ENCODE measurements at regions not wholly inside any gene's neighbourhood (a gene's known extent, or its start where the extent isn't known, plus 50 kb on each side); places are given as distances from the start of the nearest gene placed in this dataset.

DNA sequence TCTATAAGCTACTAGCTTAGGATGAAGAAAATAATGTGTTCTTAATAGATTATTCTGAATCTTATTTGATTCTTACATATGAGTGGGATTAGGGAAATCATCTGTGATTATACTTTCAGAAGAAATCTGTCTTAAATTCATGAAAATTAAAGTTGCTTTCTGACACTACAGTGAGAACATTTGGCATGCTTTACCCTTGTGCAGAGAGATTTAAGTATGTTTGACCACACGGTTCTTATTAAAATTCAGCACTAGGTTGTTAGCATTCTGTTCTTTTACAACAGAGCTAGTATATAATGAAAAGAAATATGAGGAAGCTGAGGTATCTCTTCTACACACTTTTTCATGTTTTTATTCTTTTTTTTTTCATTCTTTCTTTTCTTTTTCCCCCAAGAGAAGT is 2723.9 kb downstream of the PCDH9 start:
- Histone ChIP-seq H3K9me3 (ENCODE audit: control insufficient read depth, low read depth, low read length) (no peaks in the 10 kb centered on the region), H2BK12ac (ENCODE audit: insufficient read length, low read depth, low read length) (no peak overlapping the region), H4K5ac (ENCODE audit: insufficient read length, low read depth, low read length) (no peak overlapping the region), H4K91ac (ENCODE audit: insufficient read length, low read depth, low read length) (no peak overlapping the region), H3K4me2 (ENCODE audit: insufficient read depth, insufficient read length, low read length) (no peak overlapping the region), H3K14ac (ENCODE audit: insufficient read depth, low read length) (no peak overlapping the region), H2BK5ac (ENCODE audit: insufficient read length, low read length) (no peak overlapping the region), H4K8ac (replicated peaks; ENCODE audit: insufficient read length, low read depth, low read length) (no peak overlapping the region), H3K79me2 (ENCODE audit: insufficient read depth, low read length) (no peaks in the 10 kb centered on the region), H2AK5ac (ENCODE audit: insufficient read length, low read length) (no peak overlapping the region), H3K27ac (ENCODE audit: insufficient read length, low read depth, low read length) (no peak overlapping the region), H3K4ac (ENCODE audit: low read depth, low read length) (no peak overlapping the region), H3K23me2 (ENCODE audit: insufficient read length, low read depth, low read length, poor library complexity, severe bottlenecking) (no peaks in the 10 kb centered on the region), H2BK120ac (ENCODE audit: low read depth, low read length, poor library complexity, severe bottlenecking) (no peak overlapping the region), H4K20me1 (ENCODE audit: control insufficient read depth, insufficient read depth, insufficient read length) (no peaks in the 10 kb centered on the region), H3K23ac (ENCODE audit: insufficient read length, low read depth, low read length) (no peak overlapping the region), H3T11ph (ENCODE audit: low read length) (no peak overlapping the region), H3K9ac (ENCODE audit: extremely low read depth, insufficient read length, low read length) (no peak overlapping the region), H2AFZ (ENCODE audit: low read length) (no peak overlapping the region), H3K27me3 (ENCODE audit: insufficient read depth, low read length) (no peaks in the 10 kb centered on the region), H2BK20ac (ENCODE audit: low read depth, low read length, poor library complexity, severe bottlenecking) (no peak overlapping the region), H2BK15ac (ENCODE audit: low read depth, low read length) (no peak overlapping the region), H3K4me1 (ENCODE audit: insufficient read depth, low read length) (no peaks in the 10 kb centered on the region), H3K56ac (ENCODE audit: insufficient read length, low read depth, low read length) (no peak overlapping the region), H3K18ac (ENCODE audit: insufficient read length, low read depth, low read length) (no peak overlapping the region), H3K79me1 (ENCODE audit: insufficient read depth, low read depth, low read length, poor library complexity, severe bottlenecking) (no peaks in the 10 kb centered on the region)
- no peaks in the 10 kb centered on the region for H3K4me1 Mint-ChIP-seq
- peaks cover 0 to 8% (median 0%) of the 10 kb centered on the region in 3 experiments; a peak in 3 of 7 replicates for H3K36me3 Mint-ChIP-seq (ENCODE audit: insufficient read depth in 1 of 3, low read depth in 3 of 3)
- DNase-seq, result no peak
- H3K9me3 Mint-ChIP-seq, result no peaks in the 10 kb centered on the region; a peak in 1 of 5 replicates
- no peak overlapping the region for H3K27ac Mint-ChIP-seq
- TF ChIP-seq, protein P1, sequence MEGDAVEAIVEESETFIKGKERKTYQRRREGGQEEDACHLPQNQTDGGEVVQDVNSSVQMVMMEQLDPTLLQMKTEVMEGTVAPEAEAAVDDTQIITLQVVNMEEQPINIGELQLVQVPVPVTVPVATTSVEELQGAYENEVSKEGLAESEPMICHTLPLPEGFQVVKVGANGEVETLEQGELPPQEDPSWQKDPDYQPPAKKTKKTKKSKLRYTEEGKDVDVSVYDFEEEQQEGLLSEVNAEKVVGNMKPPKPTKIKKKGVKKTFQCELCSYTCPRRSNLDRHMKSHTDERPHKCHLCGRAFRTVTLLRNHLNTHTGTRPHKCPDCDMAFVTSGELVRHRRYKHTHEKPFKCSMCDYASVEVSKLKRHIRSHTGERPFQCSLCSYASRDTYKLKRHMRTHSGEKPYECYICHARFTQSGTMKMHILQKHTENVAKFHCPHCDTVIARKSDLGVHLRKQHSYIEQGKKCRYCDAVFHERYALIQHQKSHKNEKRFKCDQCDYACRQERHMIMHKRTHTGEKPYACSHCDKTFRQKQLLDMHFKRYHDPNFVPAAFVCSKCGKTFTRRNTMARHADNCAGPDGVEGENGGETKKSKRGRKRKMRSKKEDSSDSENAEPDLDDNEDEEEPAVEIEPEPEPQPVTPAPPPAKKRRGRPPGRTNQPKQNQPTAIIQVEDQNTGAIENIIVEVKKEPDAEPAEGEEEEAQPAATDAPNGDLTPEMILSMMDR (conservative IDR thresholded peaks at IDR 0.05), result no peak
- H3K4me3 Mint-ChIP-seq, result no peak overlapping the region
- WGBS (ENCODE audit: extremely low coverage, insufficient read length, low lambda C conversion rate), result no CpG with 5 or more reads among the region's 1 CpG
- no peaks in the 10 kb centered on the region for H3K27me3 Mint-ChIP-seq (ENCODE audit: low read depth)
